SK-N-MC (cell line): ENCODE measurements at regions not wholly inside any gene's neighbourhood (a gene's known extent, or its start where the extent isn't known, plus 50 kb on each side); places are given as distances from the start of the nearest gene placed in this dataset.

Experiments
- DNase-seq: peaks from one replicate; pipeline ENCODE4 v3.0.0-alpha.2; 2011; ENCODE audit warnings: low read depth, low spot score
- H3K27ac ChIP-seq: fragments of 200-600 bp; sonication (generic); 2 replicates; pipeline ENCODE4 v1.5.1; 2016; ENCODE audit warnings: mixed run types
- H3K36me3 ChIP-seq: fragments of 200-600 bp; sonication (generic); 2 replicates; pipeline ENCODE4 v1.6.1; 2017; ENCODE audit warnings: antibody characterized with exemption, low read length, mixed read lengths; ENCODE audit not compliant: insufficient read depth
- H3K4me3 ChIP-seq: fragments of 200-600 bp; sonication (generic); 2 replicates; pipeline ENCODE4 v1.5.1; 2016
- H3K9ac ChIP-seq: fragments of 200-600 bp; sonication (generic); 2 replicates; pipeline ENCODE4 v1.8.0; 2017; ENCODE audit warnings: mixed run types, mixed read lengths; ENCODE audit not compliant: insufficient read length
- H3K9me3 ChIP-seq: fragments of 200-600 bp; sonication (generic); 2 replicates; pipeline ENCODE4 v1.6.1; 2017; ENCODE audit warnings: low read depth, mild to moderate bottlenecking, antibody characterized with exemption, low read length, moderate library complexity, mixed read lengths
- EZH2 ChIP-seq: fragments of 200-600 bp; sonication (generic); IDR thresholded peaks from one replicate; pipeline ENCODE4 v1.6.1; 2017; ENCODE audit warnings: antibody characterized with exemption
- FOXP2 ChIP-seq: optimal IDR thresholded peaks from 2 replicates; pipeline ENCODE3; 2011; ENCODE audit warnings: mild to moderate bottlenecking, moderate library complexity; ENCODE audit not compliant: insufficient read depth; ENCODE audit errors: extremely low read length, control extremely low read depth
- POLR2AphosphoS5 ChIP-seq: IDR thresholded peaks from 2 replicates; pipeline ENCODE4 v1.6.1; 2012; ENCODE audit warnings: mild to moderate bottlenecking, low read depth, low read length, borderline replicate concordance

DNA sequence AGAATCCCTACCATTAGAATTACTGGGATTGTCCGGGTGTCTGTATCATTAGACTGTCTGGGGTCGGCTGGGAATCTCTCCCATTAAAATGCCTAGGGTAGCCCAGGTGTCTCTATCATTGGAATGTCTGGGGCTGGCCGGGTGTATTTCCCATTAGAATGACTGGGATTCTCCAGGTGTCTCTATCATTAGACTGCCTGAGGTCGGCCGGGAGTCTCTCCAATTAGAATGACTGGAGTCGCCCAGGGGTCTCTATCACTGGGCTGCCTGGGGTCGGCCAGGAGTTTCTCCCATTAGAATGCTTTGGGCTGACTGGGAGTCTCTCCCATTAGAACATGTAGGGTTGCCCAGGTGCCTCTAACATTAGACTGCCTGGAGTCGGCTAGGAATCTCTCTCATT lies 1560.7 kb downstream of the UQCRFS1 start:
- Histone ChIP-seq H3K9me3 (no peaks in the 10 kb centered on the region), H3K27ac (no peak overlapping the region), H3K36me3 (no peaks in the 10 kb centered on the region), H3K9ac (no peak overlapping the region), H3K4me3 (no peak overlapping the region)
- no peak for DNase-seq
- TF ChIP-seq POLR2AphosphoS5 (no peak), FOXP2 (no peak), EZH2 (no peak)

DNA sequence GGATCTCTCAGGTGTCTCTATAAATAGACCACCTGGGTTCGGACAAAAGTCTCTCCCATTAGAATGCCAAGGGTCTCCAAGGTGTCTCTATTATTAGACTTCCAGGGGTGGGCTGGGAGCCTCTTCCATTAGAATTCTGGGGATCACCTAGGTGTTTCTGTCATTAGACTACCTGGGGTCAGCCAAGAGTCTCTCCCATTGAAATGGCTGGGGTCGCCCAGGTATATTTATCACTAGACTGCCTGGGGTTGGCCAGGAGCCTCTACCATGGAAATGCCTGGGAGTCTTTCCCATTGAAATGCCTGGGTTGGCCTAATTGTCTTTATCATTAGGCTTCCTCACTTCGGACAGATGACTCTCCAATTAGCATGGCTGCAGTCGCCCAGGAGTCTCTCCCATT lies 1565.5 kb downstream of the UQCRFS1 start:
- no peak overlapping the region for H3K4me3 ChIP-seq
- no peak for TF ChIP-seq EZH2
- no peak for TF ChIP-seq FOXP2
- TF ChIP-seq POLR2AphosphoS5: no peak
- no peak for DNase-seq
- H3K9ac ChIP-seq: no peak overlapping the region
- H3K36me3 ChIP-seq: no peaks in the 10 kb centered on the region
- no peak overlapping the region for H3K27ac ChIP-seq
- H3K9me3 ChIP-seq: no peaks in the 10 kb centered on the region

DNA sequence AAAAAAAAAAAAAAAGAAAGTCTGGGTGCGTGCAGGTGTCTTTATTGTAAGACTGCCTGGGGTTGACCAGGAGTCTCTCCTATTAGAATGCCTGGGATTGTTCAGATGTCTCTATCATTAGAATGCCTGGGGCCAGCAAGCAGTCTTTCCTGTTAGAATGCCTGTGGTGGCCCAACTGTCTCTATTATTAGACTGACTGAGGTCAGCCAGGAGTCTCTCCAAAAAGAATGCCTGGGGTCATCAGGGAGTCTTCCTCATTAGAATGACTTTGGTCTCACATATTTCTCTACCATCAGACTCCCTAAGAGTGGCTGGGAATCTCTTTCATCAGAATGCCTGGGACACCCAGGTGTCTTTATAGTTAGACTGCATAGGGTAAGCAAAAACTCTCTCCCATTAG lies 1577.5 kb downstream of the UQCRFS1 start:
- Histone ChIP-seq H3K36me3 (no peaks in the 10 kb centered on the region), H3K9ac (no peak overlapping the region), H3K9me3 (no peaks in the 10 kb centered on the region), H3K27ac (no peak overlapping the region), H3K4me3 (no peak overlapping the region)
- TF ChIP-seq FOXP2 (no peak), POLR2AphosphoS5 (no peak)
- DNase-seq: no peak

DNA sequence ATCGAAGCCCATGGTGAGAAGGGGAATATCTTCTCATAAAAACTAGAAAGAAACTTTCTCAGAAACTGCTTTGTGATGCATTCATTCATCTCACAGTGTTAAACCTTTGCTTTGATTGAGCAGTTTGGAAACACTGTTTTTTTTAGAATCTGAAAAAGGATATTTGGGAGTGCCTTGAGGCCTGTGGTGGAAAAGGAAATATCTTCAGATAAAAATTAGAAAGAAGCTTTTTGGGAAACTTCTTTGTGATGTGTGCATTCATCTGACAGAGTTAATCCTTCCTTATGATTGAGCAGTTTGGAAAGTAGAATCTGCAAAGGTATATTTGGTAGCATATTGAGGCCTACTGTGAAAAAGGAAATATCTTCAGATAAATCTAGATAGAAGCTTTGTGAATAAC lies 1594.9 kb downstream of the UQCRFS1 start:
- TF ChIP-seq POLR2AphosphoS5 (no peak), EZH2 (no peak), FOXP2 (no peak)

DNA sequence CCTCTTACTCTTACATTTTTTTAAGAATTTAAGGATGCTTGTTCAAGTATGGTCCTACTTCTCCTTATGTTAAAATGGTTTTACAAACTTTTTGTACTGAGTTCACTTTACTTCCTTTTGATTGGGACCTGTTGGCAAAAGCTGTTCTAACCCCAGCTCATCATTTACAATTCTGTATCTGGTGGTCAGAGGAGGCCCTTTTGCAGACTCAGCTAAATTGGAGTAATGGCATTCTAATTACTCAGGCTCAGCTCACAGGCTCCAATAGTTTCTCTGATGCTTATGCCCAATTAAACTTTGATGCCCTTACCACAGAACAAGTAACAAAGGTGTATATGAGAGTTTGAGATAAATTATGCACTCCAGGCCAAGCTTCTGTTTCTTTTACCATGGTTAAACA lies 1632.0 kb downstream of the UQCRFS1 start:
- Histone ChIP-seq H3K9ac (no peak overlapping the region), H3K9me3 (0 out of 2 replicates have a peak, but pooled peaks cover 2% of the 10 kb centered on the region)
- no peak for TF ChIP-seq EZH2
- no peak for TF ChIP-seq POLR2AphosphoS5
- TF ChIP-seq FOXP2: no peak

More for the DNA sequence above, 1594.9 kb downstream of the UQCRFS1 start:
- Histone ChIP-seq H3K9me3 (peaks cover 8% of the 10 kb centered on the region; the same call in 1 of the 2 replicates), H3K9ac (no peak overlapping the region), H3K4me3 (no peak overlapping the region), H3K27ac (no peak overlapping the region), H3K36me3 (no peaks in the 10 kb centered on the region)
- DNase-seq: no peak

More for the DNA sequence above, 1632.0 kb downstream of the UQCRFS1 start:
- H3K36me3 ChIP-seq: no peaks in the 10 kb centered on the region
- H3K4me3 ChIP-seq: no peak overlapping the region
- no peak overlapping the region for H3K27ac ChIP-seq
- no peak for DNase-seq
